GM13977 (cell line): ENCODE measurements at regions not wholly inside any gene's neighbourhood (a gene's known extent, or its start where the extent isn't known, plus 50 kb on each side); places are given as distances from the start of the nearest gene placed in this dataset.

Source experiments
- DNase-seq: peaks from one replicate; pipeline ENCODE4 v3.0.0; 2012; ENCODE audit warnings: low spot score
- in situ Hi-C: fragments of 300-500 bp; cut with MboI; formaldehyde crosslinking; loops from one replicate; pipeline ENCODE4 v1.12.0; 2022; ENCODE audit warnings: low sequenced_read_pairs, low pct_unique_long_range_greater_than_20kb, mixed read lengths, inconsistent platforms; ENCODE audit not compliant: unreplicated experiment
- TF ChIP-seq, protein P1 (sequence below): IDR thresholded peaks from 2 replicates; pipeline ENCODE4 v1.5.1; 2012; ENCODE audit warnings: mild to moderate bottlenecking, control low read depth; ENCODE audit not compliant: insufficient read depth; ENCODE audit errors: extremely low read depth, missing control alignments

DNA sequence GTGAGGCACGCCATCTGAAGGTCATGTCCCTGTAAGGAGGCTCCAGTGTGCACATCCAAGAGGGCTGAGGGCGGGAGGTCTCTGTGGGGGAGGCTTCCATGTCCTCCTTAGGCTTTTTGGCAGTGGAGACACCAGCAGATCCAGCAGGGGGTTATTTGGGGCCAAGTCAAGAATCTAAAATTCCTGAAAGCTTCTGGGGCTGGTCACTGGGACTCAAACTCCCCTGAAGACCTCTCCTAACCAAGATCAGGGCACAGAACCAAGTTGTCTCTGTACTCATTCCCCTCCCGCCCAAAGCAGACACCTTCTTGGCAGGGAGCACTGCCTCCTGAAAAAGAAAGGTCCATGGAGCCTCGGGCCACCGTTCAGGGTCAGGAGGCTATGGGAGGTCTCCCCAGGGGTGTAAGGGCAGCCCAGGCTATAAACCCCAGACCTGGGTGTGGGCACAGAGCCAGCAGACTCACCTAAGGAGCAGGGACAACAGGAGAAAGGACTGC is 127.4 kb upstream of the ADRA1B start:
- DNase-seq, result no peak
- in situ Hi-C loops, result no loop called here
- TF ChIP-seq, protein P1, sequence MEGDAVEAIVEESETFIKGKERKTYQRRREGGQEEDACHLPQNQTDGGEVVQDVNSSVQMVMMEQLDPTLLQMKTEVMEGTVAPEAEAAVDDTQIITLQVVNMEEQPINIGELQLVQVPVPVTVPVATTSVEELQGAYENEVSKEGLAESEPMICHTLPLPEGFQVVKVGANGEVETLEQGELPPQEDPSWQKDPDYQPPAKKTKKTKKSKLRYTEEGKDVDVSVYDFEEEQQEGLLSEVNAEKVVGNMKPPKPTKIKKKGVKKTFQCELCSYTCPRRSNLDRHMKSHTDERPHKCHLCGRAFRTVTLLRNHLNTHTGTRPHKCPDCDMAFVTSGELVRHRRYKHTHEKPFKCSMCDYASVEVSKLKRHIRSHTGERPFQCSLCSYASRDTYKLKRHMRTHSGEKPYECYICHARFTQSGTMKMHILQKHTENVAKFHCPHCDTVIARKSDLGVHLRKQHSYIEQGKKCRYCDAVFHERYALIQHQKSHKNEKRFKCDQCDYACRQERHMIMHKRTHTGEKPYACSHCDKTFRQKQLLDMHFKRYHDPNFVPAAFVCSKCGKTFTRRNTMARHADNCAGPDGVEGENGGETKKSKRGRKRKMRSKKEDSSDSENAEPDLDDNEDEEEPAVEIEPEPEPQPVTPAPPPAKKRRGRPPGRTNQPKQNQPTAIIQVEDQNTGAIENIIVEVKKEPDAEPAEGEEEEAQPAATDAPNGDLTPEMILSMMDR, result no peak

DNA sequence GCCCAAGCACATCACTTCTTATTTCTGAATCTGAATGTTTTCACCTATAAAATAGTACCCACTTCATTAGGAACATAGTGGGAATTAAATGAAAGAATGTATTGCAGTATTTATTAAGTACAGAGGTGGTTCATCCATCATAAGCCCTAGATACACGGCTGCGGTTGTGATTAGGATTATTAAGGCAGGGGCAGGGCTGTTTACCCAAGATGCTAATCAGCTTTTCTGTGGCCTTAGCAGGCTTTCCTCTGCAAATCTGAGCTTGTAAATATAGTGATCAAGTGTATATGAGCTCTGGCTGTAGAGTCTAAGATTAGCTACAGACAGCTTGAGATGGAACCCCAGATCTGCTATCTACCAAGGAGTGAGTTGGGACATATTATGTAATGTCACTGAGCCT is 124.1 kb upstream of the ADRA1B start:
- DNase-seq, result no peak
- TF ChIP-seq, protein P1, result no peak
- in situ Hi-C loops, result no loop called here

DNA sequence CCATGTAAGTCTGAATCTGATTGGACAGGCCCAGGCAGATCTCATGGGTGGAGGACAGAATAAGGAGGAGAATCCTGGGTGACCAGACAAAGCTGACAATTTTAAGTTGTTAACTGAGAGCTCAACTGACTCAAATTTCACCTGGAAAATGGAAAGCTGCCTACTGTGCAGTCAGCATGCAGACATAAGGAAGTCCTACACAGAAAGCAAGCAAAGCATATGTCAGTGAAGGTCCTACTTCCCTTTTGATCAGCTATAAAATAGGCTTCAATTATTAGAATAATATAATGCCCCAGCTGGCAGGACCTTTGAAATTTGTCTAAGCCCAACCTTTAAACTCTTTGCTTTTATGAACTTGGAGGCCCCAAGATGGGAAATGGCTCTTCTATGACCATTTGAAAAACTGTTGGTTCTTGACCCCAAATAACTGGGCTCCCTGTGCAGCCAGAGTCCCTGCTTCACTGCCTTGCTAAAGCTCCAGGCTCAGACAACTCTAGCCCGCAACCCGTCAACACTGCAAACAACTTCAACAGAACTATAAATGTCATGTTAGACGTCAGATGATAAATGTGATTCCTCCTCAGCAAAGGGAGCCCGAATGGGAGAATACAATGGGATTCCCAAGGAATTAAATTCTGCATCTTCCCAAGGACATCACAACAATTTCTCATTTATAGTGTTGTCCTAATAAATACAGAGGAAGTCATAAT is 118.9 kb upstream of the ADRA1B start:
- in situ Hi-C loops, result no loop called here
- no peak for DNase-seq
- TF ChIP-seq, protein P1, result no peak

DNA sequence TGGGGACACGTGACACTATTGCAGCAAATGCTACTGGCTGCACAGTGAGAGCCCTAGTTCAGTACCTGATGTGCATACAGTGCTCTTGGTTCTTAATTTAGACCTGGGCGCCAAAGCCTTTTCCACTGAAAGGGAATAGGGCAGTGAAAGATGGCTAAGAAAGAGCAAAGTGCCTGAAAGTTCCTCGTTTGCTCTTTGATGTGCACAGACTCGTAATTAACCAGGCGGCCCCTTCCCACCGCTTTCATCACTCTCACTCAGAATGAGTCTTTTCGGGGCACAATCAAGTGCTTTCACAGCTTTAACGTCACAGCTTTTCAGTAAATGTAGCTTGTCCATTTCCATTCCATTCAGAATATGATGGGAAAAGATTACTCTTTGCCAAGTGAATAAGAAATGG is 116.6 kb upstream of the ADRA1B start:
- DNase-seq, result no peak
- TF ChIP-seq, protein P1, result no peak
- in situ Hi-C loops, result no loop called here

DNA sequence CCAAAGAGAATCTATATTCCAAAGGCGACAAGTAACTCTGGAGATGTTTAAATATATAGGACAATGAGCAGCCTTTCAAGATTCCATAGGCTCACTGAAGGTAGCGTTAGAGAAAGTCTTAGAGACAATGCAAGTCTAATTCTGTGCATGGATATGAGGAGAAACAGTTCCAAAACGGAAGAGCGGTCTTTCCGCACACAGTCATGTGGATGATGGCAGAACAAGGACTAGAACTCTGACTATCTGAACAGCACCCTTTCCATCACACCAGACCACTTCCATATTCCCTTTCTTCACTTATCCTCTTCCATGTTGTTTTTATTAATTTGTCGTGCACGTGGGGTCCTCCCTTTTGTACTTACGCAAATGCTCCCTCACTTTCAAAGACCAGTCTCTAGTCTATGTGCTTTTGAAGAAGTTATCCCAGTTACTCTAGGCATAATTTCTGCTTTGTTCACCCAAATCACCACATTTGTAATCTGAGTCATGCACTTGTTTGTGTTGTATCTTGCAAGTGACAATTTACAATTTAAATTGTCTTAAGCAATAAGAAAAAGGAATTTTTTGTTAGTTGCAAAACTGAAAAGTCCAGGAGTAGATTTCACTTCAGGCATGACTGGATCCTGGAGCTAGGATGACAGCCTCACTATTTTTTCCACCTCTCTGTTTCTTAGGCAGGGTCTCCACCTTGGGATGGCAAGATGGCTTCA is 116.0 kb upstream of the ADRA1B start:
- in situ Hi-C loops, result no loop called here
- TF ChIP-seq, protein P1, result no peak
- no peak for DNase-seq

DNA sequence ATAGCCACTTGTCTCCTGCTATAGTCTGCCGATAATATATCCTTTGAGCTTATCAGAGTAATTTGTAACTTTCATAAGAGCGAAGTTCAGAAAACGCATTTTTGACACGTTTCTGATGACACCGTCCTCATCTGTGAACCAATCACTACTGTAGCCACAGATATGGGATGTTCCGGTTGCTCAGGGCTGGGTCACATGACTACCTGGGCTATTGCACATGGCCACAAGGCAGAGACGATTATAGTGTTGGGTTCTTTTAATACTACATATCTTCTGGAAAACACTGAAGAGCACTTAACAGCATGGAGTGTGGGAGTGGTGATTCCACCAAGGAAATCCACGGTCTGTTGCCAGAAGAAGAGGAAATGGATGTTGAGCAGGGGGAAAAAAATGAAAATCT is 115.0 kb upstream of the ADRA1B start:
- DNase-seq, result no peak
- in situ Hi-C loops, result no loop called here
- TF ChIP-seq, protein P1, result no peak
